ENCODE measurements at regions not wholly inside any gene's neighbourhood (a gene's known extent, or its start where the extent isn't known, plus 50 kb on each side); places are given as distances from the start of the nearest gene placed in this dataset.

GRCh38 chr13:106382534-106382933, 152.9 kb downstream of the EFNB2 start:
- no peak for DNase-seq (ENCODE audit: low spot score)

DNA sequence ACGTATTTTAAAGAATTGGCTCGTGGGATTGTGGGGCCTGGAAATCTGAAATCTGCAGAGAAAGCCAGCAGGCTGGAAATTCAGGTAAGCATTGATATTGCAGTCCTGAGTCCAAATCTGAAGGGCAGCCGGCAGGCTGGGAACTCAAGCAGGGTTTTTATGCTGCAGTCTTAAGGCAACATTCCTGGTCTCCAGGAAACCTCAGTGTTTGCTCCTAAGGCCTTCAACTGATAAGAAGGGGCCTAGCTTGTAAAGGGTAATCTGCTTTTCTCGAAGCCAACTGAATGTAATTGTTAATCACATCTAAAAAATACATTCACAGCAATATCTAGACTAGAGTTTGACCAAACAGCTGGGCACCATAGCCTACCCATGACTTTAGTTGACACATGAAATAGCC, 154.4 kb downstream of the EFNB2 start:
- DNase-seq (ENCODE audit: low spot score), result no peak

- DNase-seq (ENCODE audit: low spot score), result no peak
These were observed 157.4 kb downstream of the EFNB2 start for GRCh38 chr13:106377931-106378662.

DNA sequence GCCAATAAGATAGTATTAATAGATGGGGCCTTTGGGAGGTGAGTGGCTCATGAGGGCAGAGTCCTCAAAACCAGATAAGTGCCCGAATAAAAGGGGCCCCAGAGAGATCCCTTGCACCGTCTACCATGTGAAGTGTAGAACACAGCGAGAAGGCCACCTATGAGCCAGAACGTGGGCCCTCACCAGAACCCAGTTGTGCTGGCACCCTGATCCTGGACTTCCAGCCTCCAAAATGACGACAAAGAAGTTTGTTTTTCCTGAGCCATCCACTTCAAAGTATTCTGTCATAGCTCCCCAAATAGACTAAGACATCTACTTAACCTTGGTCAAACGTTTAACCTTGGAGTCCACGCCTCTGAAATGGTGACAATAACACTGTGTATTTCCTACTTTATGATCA, 158.1 kb downstream of the EFNB2 start:
- no peak for DNase-seq (ENCODE audit: low spot score)

GRCh38 chr13:106376401-106377112, 158.9 kb downstream of the EFNB2 start:
- no peak for DNase-seq (ENCODE audit: low spot score)

DNA sequence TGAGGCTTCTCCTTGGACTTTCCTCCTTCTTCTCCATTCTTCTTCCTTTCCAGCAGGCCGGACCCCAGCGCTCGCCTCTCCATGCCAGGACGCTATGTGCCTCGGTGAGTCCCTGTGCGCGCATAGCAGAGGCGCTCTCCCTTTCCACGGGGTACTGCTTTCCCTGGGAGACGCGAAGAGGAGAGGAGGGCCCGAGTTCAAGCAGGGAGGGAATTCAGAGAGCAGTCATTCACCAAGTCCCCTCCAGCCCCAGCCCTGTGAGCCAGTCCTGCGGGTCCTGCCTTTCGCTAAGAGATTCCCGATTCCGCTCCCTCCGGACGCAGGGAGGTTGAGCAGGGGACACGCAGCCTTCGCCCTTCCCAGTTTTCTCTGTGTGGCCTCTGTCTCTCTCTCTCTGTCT, 160.4 kb downstream of the EFNB2 start:
- no peak for DNase-seq (ENCODE audit: low spot score)

- DNase-seq (ENCODE audit: low spot score), result no peak
These were observed 160.8 kb downstream of the EFNB2 start for GRCh38 chr13:106374631-106375030.

- no peak for DNase-seq (ENCODE audit: low spot score)
These were observed 161.4 kb downstream of the EFNB2 start for GRCh38 chr13:106373989-106374572.

- no peak for DNase-seq (ENCODE audit: low spot score)
These were observed 162.0 kb downstream of the EFNB2 start for GRCh38 chr13:106373304-106373988.

- DNase-seq (ENCODE audit: low spot score), result no peak
These were observed 163.0 kb downstream of the EFNB2 start for GRCh38 chr13:106372199-106373155.

- DNase-seq (ENCODE audit: low spot score), result no peak
These were observed 164.4 kb downstream of the EFNB2 start for GRCh38 chr13:106371024-106371423.

GRCh38 chr13:106369858-106370257, 165.6 kb downstream of the EFNB2 start:
- no peak for DNase-seq (ENCODE audit: low spot score)

DNA sequence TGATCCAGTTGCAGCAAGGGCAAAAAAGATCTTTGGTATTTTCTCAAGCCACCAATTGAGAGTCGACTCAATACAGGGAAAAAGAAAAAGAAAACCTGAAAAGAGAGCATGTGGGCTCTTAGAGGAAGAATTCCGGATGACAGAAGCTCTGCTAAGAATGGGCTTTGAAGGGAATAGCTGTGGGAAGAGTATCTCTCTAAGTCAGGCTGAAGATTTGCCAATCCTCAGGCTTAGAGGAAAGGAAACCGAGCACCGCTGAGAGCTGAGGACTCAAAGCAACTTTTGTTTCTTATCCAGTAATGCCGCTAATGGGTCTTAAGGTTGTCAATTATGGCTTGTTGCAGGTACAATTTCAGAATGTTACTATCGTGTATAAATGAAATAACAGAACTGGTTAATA, 166.4 kb downstream of the EFNB2 start:
- DNase-seq (ENCODE audit: low spot score), result no peak

- no peak for DNase-seq (ENCODE audit: low spot score)
These were observed 168.0 kb downstream of the EFNB2 start for GRCh38 chr13:106367361-106367971.

GRCh38 chr13:106362707-106363106, 172.8 kb downstream of the EFNB2 start:
- no peak for DNase-seq (ENCODE audit: low spot score)

DNA sequence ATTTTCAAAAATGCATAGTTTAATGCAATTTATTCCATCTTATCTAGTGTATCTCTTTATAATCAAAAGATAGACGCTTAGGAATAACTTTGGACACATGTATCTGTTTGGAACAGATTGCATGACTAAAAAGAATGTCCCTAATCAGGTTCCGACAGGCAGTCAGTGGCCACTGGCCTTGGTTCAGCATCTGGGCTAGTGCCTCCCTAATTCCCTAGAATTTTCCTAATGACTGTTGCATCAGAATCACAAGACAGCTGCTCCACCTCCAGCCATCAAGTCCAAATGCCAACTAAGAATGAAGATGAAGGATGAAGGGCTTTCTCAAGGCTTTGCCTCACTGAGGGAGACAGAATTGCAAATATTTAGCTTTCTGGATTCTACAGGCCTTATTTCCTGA, 173.8 kb downstream of the EFNB2 start:
- DNase-seq (ENCODE audit: low spot score), result no peak

DNA sequence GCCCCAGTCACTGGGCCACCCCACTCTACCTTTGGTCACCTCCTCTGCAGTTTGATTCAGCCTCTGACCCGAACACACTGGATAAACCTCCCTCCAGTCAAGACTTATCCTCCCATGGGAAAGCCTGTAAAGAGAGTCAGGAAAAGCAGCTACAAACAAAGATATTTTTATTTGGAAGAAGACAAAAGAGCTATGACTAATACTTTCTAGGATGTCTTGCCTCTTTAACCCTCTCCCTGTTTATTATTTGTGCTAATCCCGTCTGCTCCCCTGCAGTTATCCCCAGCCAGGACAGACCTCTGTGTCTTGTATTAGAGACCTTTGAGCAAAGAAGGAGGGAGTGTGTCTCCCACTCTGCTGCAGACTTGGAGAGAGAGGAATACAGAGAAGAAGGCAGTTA, 178.3 kb downstream of the EFNB2 start:
- no peak for DNase-seq (ENCODE audit: low spot score)

- DNase-seq (ENCODE audit: low spot score), result no peak
These were observed 179.6 kb downstream of the EFNB2 start for GRCh38 chr13:106355866-106356265.

- no peak for DNase-seq (ENCODE audit: low spot score)
These were observed 180.5 kb downstream of the EFNB2 start for GRCh38 chr13:106354961-106355360.

DNA sequence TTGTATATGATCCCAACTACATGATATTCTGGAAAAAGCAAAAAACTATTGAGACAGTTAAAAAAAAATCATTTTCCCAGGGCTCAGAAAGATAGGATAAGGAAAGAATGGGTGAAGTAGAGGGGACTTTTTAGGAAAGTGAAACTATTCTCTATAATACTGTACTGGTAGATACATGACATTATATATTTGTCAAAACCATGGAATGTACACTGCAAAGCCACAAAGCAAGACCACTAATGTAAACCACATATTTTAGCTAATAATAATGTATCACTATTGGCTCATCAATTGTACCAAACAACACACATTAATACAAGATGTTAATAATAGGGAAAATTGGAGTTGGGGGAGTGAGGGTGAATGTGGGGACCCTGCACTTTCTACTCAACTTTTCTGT, 182.6 kb downstream of the EFNB2 start:
- no peak for DNase-seq (ENCODE audit: low spot score)

GRCh38 chr13:106351251-106351650, 184.2 kb downstream of the EFNB2 start:
- no peak for DNase-seq (ENCODE audit: low spot score)

Data from hematopoietic multipotent progenitor cell treated with erythropoietin and hydrocortisone succinate and interleukin-3 and kit ligand, for 17 days (in vitro differentiated cells).